ENCODE measurements at regions not wholly inside any gene's neighbourhood (a gene's known extent, or its start where the extent isn't known, plus 50 kb on each side); places are given as distances from the start of the nearest gene placed in this dataset.
"Not testable (repeated sequence)": the region's sequence is repeated elsewhere in the genome, so short reads cannot be mapped to it uniquely, and the experiment has no call there.

DNA sequence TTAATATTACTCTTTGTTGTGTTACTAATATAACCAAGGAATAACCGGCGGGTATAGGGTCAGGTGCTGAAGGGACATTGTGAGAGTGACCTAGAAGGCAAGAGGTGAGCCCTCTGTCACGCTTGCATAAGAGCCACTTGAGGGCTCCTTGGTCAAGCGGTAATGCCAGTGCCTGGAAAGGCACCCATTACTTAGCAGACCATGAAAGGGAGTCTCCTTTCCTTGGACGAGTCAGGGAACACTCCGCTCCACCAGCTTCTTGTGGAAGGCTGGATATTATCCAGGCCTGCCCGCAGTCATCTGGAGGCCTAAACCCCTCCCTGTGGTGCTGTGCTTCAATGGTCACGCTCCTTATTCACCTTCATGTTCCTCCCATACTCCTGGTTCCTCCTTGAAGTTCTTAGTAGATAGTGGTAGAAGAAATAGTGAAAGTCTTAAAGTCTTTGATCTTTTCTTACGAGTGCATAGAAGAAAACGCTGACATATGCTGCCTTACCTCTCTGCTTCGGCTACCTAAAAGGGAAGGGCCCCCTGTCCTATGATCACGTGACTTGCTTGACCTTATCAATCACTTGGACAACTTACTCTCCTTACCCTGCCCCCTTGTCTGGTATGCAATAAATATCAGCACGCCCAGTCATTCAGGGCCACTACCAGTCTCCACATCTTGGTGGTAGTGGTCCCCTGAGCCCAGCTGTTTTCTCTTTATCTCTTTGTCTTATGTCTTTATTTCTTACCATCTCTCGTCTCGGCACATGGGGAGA lies 59.6 kb upstream of the DMRTB1 start:
- not testable (repeated sequence) for DNase-seq (ENCODE audit: low spot score)

DNA sequence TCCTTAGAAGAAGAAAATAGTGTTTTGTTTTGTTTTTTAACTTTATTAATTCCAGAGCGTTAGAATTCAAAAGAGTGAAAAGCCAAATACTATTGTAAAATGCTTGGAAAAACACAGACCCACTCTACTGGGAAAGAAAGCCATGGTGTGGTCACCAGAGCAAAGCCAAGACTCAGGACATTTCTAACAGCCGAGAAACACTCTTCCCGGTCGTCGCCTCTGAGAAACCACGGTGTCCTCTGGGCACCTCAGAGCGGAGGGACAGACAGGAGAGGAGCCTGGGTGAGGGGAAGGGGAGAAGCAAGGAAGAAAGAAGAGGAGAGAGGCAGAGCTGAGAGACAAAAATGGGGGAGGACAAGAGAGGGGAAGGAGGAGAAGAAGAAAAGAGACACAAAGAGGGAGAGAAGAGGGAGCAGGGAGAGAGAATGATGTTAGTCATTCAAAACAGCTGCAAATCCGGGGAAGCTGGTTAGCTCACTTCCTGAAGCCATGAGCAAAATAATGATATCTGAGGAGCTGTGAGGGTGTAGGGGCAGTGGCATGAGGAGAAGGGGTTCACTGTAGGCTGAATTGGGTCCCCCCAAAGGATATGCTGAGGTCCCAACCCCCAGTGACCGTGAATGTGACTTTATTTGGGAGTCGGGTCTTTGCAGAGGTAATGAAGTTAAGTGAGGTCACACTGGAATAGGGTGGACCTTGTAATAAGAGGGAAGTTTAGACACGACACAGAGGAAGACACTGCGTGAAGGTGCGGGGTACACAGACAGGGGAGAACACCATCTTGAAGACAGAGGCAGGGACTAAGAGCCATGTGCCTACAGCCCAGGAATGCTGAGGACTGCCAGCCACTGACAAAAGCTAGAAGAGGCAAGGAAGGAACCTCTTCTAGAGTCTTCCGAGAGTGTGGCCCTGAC lies 58.2 kb upstream of the DMRTB1 start:
- DNase-seq (ENCODE audit: low spot score): no peak

DNA sequence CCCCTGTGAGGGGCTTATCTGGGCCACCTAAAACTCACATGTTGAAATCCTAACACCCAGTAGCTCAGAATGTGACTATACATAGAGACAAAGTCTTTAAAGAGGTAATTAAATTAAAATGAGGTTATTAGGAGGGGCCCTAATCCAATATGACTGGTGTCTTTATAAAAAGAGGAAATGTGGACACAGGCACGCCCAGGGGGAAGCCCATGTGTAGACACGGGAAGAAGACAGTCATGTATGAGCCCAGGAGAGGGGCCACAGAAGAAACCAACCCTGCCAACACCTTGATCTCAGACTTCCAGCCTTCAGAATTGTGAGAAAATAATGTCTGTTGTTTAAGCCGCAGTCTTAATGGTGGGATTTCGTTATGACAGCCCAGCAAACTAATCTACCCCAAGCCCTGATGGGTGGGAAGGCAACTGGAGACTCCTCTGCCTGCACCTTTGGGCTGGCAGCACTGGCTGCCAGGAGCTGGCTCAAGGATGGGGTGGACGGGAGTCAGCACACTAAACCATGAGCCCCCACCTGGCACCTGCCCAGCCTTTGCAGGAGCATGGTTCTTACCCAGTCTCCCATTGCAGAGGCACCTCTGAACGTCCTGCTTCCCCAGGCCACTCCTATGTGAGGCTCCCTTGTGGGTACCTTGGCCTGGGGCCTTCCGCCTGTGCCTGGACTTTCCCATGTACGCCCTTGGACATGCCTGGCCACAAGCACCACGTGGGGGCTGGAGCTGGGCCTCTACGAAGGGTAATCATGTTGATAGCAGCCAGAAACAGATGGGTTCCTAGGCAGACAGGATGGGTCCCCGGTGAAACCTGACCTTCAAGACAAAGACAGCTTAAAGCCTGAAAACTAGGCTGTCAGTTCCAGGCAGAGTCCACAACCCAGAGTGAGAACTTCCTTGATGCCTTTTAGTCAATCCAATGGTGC lies 57.1 kb upstream of the DMRTB1 start:
- DNase-seq (ENCODE audit: low spot score): no peak

DNA sequence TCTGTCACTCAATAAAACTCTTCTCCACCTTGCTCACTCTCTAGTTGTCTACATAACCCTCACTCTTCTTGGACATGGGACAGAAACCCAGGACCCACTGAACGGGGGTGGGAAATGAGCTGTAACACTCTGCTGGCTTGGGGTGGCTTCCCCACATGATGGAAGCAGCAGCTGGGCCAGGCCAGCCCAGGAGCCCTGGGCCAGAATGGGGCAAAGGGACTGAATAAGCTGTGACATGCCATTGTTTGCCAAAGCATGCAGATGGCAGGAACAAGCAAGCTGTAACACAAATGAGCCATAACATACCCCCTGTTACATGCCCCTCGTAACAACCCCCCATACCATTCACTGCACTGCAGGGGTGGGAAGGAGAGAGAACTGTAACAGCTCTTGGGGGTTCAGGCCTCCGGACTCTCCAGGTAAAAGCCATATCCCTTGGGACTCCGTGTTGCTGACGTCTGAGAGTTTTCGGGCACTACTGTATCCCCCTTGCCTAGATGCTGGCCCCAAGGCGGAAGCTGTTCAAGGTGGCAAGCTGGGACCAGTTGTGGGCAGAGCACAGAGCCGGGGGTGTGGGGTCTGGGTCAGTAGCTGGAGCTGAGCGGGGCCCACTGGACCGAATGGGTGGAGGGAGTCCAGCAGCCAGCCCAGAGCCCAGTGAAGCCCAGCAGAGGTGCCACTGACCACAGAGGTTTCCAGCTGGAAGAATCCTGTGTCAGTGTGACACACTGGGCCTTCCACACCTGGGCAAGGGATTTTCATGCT lies 56.1 kb upstream of the DMRTB1 start:
- no peak for DNase-seq (ENCODE audit: low spot score)

DNA sequence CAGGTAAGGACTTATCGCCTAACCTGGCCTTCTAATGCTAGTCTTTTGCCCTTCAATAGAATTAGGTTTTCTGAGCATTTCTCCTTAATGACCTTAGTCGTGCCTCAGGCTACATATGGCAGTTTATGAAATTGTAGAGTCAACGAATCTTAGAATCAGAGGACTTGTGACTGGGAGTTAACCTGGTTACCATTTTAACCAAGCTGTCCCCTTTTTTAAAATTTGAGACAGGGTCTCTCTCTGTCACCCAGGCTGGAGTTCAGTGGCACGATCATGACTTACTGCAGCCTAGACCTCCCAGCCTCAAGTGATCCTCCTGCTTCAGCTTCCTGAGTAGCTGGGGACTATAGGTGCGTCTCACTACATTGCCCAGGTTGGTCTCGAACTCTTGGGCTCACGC lies 53.5 kb upstream of the DMRTB1 start:
- DNase-seq (ENCODE audit: low spot score): no peak

DNA sequence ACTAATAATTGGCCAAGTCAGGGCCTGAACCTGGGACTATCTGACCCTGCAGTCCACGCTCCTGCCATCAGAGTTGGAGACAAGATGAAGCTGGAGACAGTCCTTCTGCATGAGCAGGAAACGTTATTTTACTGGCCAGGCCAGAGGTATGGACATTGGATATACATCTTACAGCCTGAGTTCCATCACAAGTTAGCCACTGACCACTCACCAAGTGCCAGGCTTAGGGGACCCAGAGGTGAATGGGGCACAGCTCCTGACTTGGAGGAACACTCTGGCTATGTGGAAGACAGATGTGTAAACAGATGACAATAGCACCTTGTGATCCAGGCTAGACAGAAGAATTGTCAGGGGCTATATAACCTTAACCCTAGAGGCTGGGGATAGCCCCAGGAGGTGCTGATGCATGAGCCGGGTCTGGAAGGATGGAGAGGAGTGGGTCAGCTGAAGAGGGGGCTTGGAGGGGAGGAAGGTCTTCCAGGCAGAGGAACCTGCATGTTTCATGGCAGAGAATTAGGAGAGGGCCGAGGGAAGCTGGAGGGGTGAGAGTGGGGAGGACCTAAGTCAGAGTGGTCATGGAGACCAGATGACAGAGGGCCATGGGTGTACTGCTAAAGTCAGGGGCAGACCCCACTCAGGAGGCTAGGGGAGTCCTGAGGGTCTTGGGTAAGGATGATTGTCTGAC lies 52.5 kb upstream of the DMRTB1 start:
- no peak for DNase-seq (ENCODE audit: low spot score)

DNA sequence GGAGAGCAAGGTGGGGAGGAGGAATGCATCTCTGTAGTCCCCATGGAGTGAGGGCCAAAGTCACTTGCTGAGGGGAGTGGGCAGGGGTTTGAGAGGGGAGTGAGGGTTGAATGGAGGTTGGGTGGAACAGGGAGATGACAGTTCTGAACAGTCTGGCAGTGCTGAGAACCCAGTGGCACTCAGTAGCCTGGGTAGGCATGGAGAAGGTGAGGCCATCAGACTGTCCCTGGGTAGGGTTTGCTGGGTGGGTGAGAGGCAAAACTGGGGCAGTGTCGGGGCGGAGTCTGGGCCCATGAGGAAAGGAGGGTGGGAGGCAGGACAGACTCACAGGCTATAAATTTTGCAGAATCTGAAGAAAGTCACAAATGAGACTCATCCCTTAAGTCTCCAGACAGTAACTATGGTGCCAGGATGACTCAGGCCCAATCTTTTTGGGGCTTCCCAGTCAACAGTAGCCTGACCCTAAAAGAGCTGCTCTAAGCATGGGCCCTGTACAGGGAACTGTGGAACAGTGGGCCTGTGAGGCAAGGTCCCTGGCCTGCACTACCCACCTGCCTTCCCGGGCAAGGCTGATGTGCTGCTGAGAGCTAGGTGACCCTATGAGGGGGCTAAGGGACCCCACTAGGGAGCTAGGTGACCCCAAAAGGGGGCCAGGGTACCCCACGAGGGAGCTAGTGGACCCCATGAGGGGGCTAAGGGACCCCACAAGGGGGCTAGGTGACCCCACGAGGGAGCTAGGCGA lies 51.0 kb upstream of the DMRTB1 start:
- no peak for DNase-seq (ENCODE audit: low spot score)

DNA sequence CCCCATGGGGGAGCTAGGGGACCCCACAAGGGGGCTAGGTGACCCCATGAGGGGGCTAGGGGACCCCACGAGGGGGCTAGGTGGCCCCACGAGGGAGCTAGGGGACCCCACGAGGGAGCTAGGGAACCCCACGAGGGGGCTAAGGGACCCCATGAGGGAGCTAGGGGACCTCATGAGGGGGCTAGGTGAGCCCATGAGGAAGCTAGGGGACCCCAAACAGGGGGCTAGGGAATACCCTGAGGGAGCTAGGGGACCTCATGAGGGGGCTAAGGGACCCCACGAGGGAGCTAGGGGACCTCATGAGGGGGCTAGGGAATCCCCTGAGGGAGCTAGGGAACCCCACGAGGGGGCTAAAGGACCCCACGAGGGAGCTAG lies 50.5 kb upstream of the DMRTB1 start:
- no peak for DNase-seq (ENCODE audit: low spot score)

DNA sequence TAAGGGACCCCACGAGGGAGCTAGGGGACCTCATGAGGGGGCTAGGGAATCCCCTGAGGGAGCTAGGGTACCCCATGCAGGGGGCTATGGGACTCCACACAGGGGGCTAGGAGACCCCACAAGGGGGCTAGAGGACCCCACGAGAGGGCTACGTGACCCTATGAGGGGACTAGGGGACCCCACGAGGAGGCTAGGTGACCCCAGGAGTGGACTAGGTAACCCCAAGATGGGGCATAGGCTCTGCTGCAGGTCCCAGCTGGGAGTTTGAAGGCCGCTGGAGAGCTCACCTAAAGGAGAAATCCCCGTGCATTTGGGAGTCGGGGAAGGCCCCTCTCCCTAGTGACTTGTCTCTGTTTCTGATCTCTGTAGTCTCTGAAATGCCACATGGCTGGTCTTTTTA lies 50.0 kb upstream of the DMRTB1 start:
- DNase-seq (ENCODE audit: low spot score): no peak
